Stomach (tissue), 4 donors: ENCODE measurements at regions not wholly inside any gene's neighbourhood (a gene's known extent, or its start where the extent isn't known, plus 50 kb on each side); places are given as distances from the start of the nearest gene placed in this dataset.

Experiments
- EP300 ChIP-seq: sonication (generic); formaldehyde crosslinking; IDR thresholded peaks from one replicate; pipeline ENCODE4 v1.6.1; 2017; ENCODE audit warnings: antibody characterized with exemption
- POLR2A ChIP-seq, 4 donors: fragments of 450-650 bp; IDR thresholded peaks; one replicate each; pipeline ENCODE4 v1.6.1; 2016; ENCODE audit warnings: antibody characterized with exemption in 4 of 4, control low read depth in 2 of 4, mild to moderate bottlenecking in 1 of 4, moderate library complexity in 1 of 4
- POLR2AphosphoS5 ChIP-seq, 3 donors: sonication (generic); formaldehyde crosslinking; IDR thresholded peaks; one replicate each; pipeline ENCODE4 v1.6.1; 2016; ENCODE audit warnings: antibody characterized with exemption in 3 of 3
- TF ChIP-seq, protein P1 (sequence below), 7 experiments: fragments of 450-650 bp in 4 of 7; fragments of 200-600 bp in 3 of 7; sonication (generic) in 3 of 7; IDR thresholded peaks; one replicate each; pipeline ENCODE4 v1.5.1; 2016 to 2019; ENCODE audit warnings: antibody characterized with exemption in 7 of 7, control low read depth in 2 of 7, mild to moderate bottlenecking in 1 of 7

DNA sequence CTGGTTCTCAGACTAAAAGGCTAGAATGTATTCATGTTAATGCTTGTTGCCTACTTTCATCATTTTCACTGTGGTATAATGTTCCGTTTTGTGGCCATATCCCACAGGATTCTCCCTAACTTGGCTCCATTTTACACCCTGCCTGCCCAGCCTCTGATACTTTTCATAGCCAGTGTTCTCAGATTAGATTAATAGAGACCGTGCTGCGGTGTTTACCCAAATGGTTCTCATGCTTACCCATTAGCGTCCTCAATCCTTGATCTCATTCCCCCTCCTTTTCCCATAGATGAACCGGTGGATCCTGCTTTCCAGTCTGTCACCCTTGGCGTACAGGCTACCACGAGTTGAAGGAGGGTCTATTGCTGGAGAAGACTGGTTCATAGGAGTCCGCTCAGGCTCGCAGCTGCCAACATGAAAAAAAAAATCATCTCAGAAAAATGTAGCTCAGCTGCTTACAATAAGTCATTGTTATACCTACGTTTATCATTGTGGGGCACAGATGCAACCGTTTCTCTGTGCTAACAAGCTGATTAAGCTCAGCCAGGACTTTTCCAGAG lies 78.7 kb downstream of the SETD4 start:
- TF ChIP-seq, protein P1, sequence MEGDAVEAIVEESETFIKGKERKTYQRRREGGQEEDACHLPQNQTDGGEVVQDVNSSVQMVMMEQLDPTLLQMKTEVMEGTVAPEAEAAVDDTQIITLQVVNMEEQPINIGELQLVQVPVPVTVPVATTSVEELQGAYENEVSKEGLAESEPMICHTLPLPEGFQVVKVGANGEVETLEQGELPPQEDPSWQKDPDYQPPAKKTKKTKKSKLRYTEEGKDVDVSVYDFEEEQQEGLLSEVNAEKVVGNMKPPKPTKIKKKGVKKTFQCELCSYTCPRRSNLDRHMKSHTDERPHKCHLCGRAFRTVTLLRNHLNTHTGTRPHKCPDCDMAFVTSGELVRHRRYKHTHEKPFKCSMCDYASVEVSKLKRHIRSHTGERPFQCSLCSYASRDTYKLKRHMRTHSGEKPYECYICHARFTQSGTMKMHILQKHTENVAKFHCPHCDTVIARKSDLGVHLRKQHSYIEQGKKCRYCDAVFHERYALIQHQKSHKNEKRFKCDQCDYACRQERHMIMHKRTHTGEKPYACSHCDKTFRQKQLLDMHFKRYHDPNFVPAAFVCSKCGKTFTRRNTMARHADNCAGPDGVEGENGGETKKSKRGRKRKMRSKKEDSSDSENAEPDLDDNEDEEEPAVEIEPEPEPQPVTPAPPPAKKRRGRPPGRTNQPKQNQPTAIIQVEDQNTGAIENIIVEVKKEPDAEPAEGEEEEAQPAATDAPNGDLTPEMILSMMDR (IDR thresholded peaks at IDR 0.05) = no peak
- no peak for TF ChIP-seq EP300
- TF ChIP-seq POLR2AphosphoS5 (IDR thresholded peaks at IDR 0.05) = no peak
- no peak for TF ChIP-seq POLR2A (IDR thresholded peaks at IDR 0.05)
